ENCODE measurements at regions not wholly inside any gene's neighbourhood (a gene's known extent, or its start where the extent isn't known, plus 50 kb on each side); places are given as distances from the start of the nearest gene placed in this dataset.

- TF ChIP-seq, protein P1, sequence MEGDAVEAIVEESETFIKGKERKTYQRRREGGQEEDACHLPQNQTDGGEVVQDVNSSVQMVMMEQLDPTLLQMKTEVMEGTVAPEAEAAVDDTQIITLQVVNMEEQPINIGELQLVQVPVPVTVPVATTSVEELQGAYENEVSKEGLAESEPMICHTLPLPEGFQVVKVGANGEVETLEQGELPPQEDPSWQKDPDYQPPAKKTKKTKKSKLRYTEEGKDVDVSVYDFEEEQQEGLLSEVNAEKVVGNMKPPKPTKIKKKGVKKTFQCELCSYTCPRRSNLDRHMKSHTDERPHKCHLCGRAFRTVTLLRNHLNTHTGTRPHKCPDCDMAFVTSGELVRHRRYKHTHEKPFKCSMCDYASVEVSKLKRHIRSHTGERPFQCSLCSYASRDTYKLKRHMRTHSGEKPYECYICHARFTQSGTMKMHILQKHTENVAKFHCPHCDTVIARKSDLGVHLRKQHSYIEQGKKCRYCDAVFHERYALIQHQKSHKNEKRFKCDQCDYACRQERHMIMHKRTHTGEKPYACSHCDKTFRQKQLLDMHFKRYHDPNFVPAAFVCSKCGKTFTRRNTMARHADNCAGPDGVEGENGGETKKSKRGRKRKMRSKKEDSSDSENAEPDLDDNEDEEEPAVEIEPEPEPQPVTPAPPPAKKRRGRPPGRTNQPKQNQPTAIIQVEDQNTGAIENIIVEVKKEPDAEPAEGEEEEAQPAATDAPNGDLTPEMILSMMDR (IDR thresholded peaks at IDR 0.05; ENCODE audit: low read length): no peak
- TF ChIP-seq EZH2 (IDR thresholded peaks at IDR 0.05; ENCODE audit: borderline replicate concordance, low read length): no peak
These were observed 918.1 kb upstream of the POT1 start for GRCh38 chr7:125847692-125848091.

Measured in OCI-LY1 (cell line).